OCI-LY1 (cell line): ENCODE measurements at regions not wholly inside any gene's neighbourhood (a gene's known extent, or its start where the extent isn't known, plus 50 kb on each side); places are given as distances from the start of the nearest gene placed in this dataset.

Experiments used
- H2AFZ ChIP-seq: fragments of 200-600 bp; sonication (generic), shearing (Covaris generic); 2 replicates; pipeline ENCODE4 v1.6.0; 2014; ENCODE audit warnings: antibody characterized with exemption, mild to moderate bottlenecking, low read length
- H3F3A ChIP-seq: fragments of 200-600 bp; sonication (generic), shearing (Covaris generic); 2 replicates; pipeline ENCODE4 v1.6.0; 2014; ENCODE audit warnings: mild to moderate bottlenecking, antibody characterized with exemption, low read length, moderate library complexity; ENCODE audit not compliant: insufficient read depth
- H3K27ac ChIP-seq: fragments of 200-600 bp; sonication (generic); 2 replicates; pipeline ENCODE4 v1.5.1; 2014; ENCODE audit warnings: low read length, mixed run types, mild to moderate bottlenecking, low read depth; ENCODE audit not compliant: poor library complexity, severe bottlenecking
- H3K27me3 ChIP-seq: fragments of 200-600 bp; sonication (generic); 2 replicates; pipeline ENCODE4 v1.6.0; 2014; ENCODE audit warnings: antibody characterized with exemption, mild to moderate bottlenecking, low read length, moderate library complexity; ENCODE audit not compliant: insufficient read depth
- H3K36me3 ChIP-seq: fragments of 200-600 bp; sonication (generic); 2 replicates; pipeline ENCODE4 v1.6.1; 2014; ENCODE audit warnings: mild to moderate bottlenecking, antibody characterized with exemption, low read length, moderate library complexity, mixed read lengths; ENCODE audit not compliant: insufficient read depth
- H3K4me1 ChIP-seq: fragments of 200-600 bp; sonication (generic); 2 replicates; pipeline ENCODE4 v1.5.1; 2014; ENCODE audit warnings: mild to moderate bottlenecking, low read length, moderate library complexity; ENCODE audit not compliant: insufficient read depth, severe bottlenecking
- H3K4me2 ChIP-seq: fragments of 200-600 bp; sonication (generic), shearing (Covaris generic); 2 replicates; pipeline ENCODE4 v1.6.1; 2014; ENCODE audit warnings: low read length
- H3K4me3 ChIP-seq: fragments of 200-600 bp; sonication (generic); 2 replicates; pipeline ENCODE4 v1.5.1; 2014; ENCODE audit warnings: low read length, low read depth, mild to moderate bottlenecking, mixed read lengths; ENCODE audit not compliant: poor library complexity, severe bottlenecking
- H3K79me2 ChIP-seq: fragments of 200-600 bp; shearing (Covaris generic); 2 replicates; pipeline ENCODE4 v1.6.1; 2016; ENCODE audit warnings: mixed run types, low read length, mixed read lengths; ENCODE audit not compliant: insufficient read depth
- H3K9ac ChIP-seq: fragments of 200-600 bp; sonication (generic), shearing (Covaris generic); 2 replicates; pipeline ENCODE4 v1.6.1; 2014; ENCODE audit warnings: mild to moderate bottlenecking, low read length, mixed read lengths
- H3K9me2 ChIP-seq: fragments of 200-600 bp; sonication (generic), shearing (Covaris generic); 2 replicates; pipeline ENCODE4 v1.6.1; 2014; ENCODE audit warnings: low read depth, mild to moderate bottlenecking, low read length, mixed read lengths
- H3K9me3 ChIP-seq: fragments of 200-600 bp; shearing (Covaris generic); 2 replicates; pipeline ENCODE4 v1.6.1; 2014; ENCODE audit warnings: low read length, mixed read lengths
- H4K20me1 ChIP-seq: fragments of 200-600 bp; sonication (generic), shearing (Covaris generic); 2 replicates; pipeline ENCODE4 v1.6.0; 2016; ENCODE audit warnings: mild to moderate bottlenecking, low read length; ENCODE audit not compliant: insufficient read depth
- CTCF ChIP-seq: fragments of 200-600 bp; sonication (generic), shearing (Covaris generic); IDR thresholded peaks from 2 replicates; pipeline ENCODE4 v1.5.1; 2017; ENCODE audit warnings: mild to moderate bottlenecking, antibody characterized with exemption, low read length, moderate library complexity, mixed read lengths
- EZH2 ChIP-seq: fragments of 200-600 bp; sonication (generic), shearing (Covaris generic); IDR thresholded peaks from 2 replicates; pipeline ENCODE4 v1.8.0; 2017; ENCODE audit warnings: borderline replicate concordance, mixed run types, mild to moderate bottlenecking, antibody characterized with exemption, low read length, moderate library complexity, mixed read lengths

- no peak overlapping the region for H3K9ac ChIP-seq
- H2AFZ ChIP-seq, result no peak overlapping the region
- H3K4me2 ChIP-seq, result no peak overlapping the region
- no peaks in the 10 kb centered on the region for H3K27me3 ChIP-seq
- H3K36me3 ChIP-seq, result no peaks in the 10 kb centered on the region
- no peaks in the 10 kb centered on the region for H3K4me1 ChIP-seq
- H3K27ac ChIP-seq, result no peak overlapping the region
- no peak for TF ChIP-seq EZH2
- TF ChIP-seq CTCF, result no peak
- no peaks in the 10 kb centered on the region for H3K9me3 ChIP-seq
- no peaks in the 10 kb centered on the region for H3K79me2 ChIP-seq
- H3K9me2 ChIP-seq, result no peaks in the 10 kb centered on the region
- no peaks in the 10 kb centered on the region for H3F3A ChIP-seq
- no peak overlapping the region for H3K4me3 ChIP-seq
- H4K20me1 ChIP-seq, result no peaks in the 10 kb centered on the region
Observed at GRCh38 chr3:18080198-18080689, 337.8 kb upstream of the TBC1D5 start.

- no peaks in the 10 kb centered on the region for H3K4me1 ChIP-seq
- H3K9me2 ChIP-seq, result no peaks in the 10 kb centered on the region
- no peaks in the 10 kb centered on the region for H3K79me2 ChIP-seq
- H3K27me3 ChIP-seq, result no peaks in the 10 kb centered on the region
- H3K4me3 ChIP-seq, result no peak overlapping the region
- no peak overlapping the region for H3K9ac ChIP-seq
- no peaks in the 10 kb centered on the region for H3K9me3 ChIP-seq
- no peaks in the 10 kb centered on the region for H3K36me3 ChIP-seq
- H2AFZ ChIP-seq, result no peak overlapping the region
- TF ChIP-seq CTCF, result no peak
- no peak for TF ChIP-seq EZH2
- H3K27ac ChIP-seq, result no peak overlapping the region
- no peaks in the 10 kb centered on the region for H3F3A ChIP-seq
- no peaks in the 10 kb centered on the region for H4K20me1 ChIP-seq
- no peak overlapping the region for H3K4me2 ChIP-seq
Observed at GRCh38 chr3:18079739-18080138, 337.3 kb upstream of the TBC1D5 start.

- TF ChIP-seq EZH2, result no peak
- no peak for TF ChIP-seq CTCF
Observed at GRCh38 chr3:18079062-18079461, 336.6 kb upstream of the TBC1D5 start.

More at GRCh38 chr3:18079062-18079461, 336.6 kb upstream of the TBC1D5 start:
- no peak overlapping the region for H3K4me3 ChIP-seq
- H4K20me1 ChIP-seq, result no peaks in the 10 kb centered on the region
- H3K9me3 ChIP-seq, result no peaks in the 10 kb centered on the region
- H2AFZ ChIP-seq, result no peak overlapping the region
- H3F3A ChIP-seq, result no peaks in the 10 kb centered on the region
- no peak overlapping the region for H3K27ac ChIP-seq
- no peaks in the 10 kb centered on the region for H3K27me3 ChIP-seq
- no peaks in the 10 kb centered on the region for H3K36me3 ChIP-seq
- H3K79me2 ChIP-seq, result no peaks in the 10 kb centered on the region
- H3K9me2 ChIP-seq, result no peaks in the 10 kb centered on the region
- no peak overlapping the region for H3K9ac ChIP-seq
- no peaks in the 10 kb centered on the region for H3K4me1 ChIP-seq
- no peak overlapping the region for H3K4me2 ChIP-seq
